ELR (cell line): ENCODE measurements at regions not wholly inside any gene's neighbourhood (a gene's known extent, or its start where the extent isn't known, plus 50 kb on each side); places are given as distances from the start of the nearest gene placed in this dataset.

Experiments used
- DNase-seq: peaks from one replicate; pipeline ENCODE4 v3.0.0-alpha.2; 2015; ENCODE audit warnings: low read depth

- DNase-seq: no peak
These were observed 448.2 kb upstream of the SETBP1 start for GRCh38 chr18:44232500-44232899.

GRCh38 chr18:44238454-44238853, 442.2 kb upstream of the SETBP1 start:
- no peak for DNase-seq

GRCh38 chr18:44238911-44239310, 441.8 kb upstream of the SETBP1 start:
- DNase-seq: no peak

GRCh38 chr18:44241020-44241419, 439.7 kb upstream of the SETBP1 start:
- DNase-seq: no peak

GRCh38 chr18:44245019-44245418, 435.7 kb upstream of the SETBP1 start:
- no peak for DNase-seq

- DNase-seq: no peak
These were observed 434.7 kb upstream of the SETBP1 start for GRCh38 chr18:44246001-44246400.

GRCh38 chr18:44258086-44258485, 422.6 kb upstream of the SETBP1 start:
- DNase-seq: no peak

- no peak for DNase-seq
These were observed 422.1 kb upstream of the SETBP1 start for GRCh38 chr18:44258576-44258975.

- DNase-seq: no peak
These were observed 421.1 kb upstream of the SETBP1 start for GRCh38 chr18:44259610-44260009.

GRCh38 chr18:44265437-44265836, 415.3 kb upstream of the SETBP1 start:
- no peak for DNase-seq

GRCh38 chr18:44273298-44273697, 407.4 kb upstream of the SETBP1 start:
- no peak for DNase-seq

- DNase-seq: no peak
These were observed 400.2 kb upstream of the SETBP1 start for GRCh38 chr18:44280479-44280878.

GRCh38 chr18:44286049-44286448, 394.6 kb upstream of the SETBP1 start:
- DNase-seq: no peak

GRCh38 chr18:44290366-44290977, 390.2 kb upstream of the SETBP1 start:
- DNase-seq: no peak

- DNase-seq: no peak
These were observed 382.1 kb upstream of the SETBP1 start for GRCh38 chr18:44298566-44298965.

- no peak for DNase-seq
These were observed 371.5 kb upstream of the SETBP1 start for GRCh38 chr18:44309185-44309584.

- no peak for DNase-seq
These were observed 359.8 kb upstream of the SETBP1 start for GRCh38 chr18:44320619-44321460.

GRCh38 chr18:44321868-44322590, 358.7 kb upstream of the SETBP1 start:
- no peak for DNase-seq

GRCh38 chr18:44323125-44323524, 357.6 kb upstream of the SETBP1 start:
- no peak for DNase-seq

GRCh38 chr18:44324361-44324760, 356.3 kb upstream of the SETBP1 start:
- no peak for DNase-seq

GRCh38 chr18:44325903-44326635, 354.6 kb upstream of the SETBP1 start:
- peak; percentile 28 for DNase-seq
